ENCODE measurements at regions not wholly inside any gene's neighbourhood (a gene's known extent, or its start where the extent isn't known, plus 50 kb on each side); places are given as distances from the start of the nearest gene placed in this dataset.

GRCh38 chr10:36224431-36224985 is 582.4 kb upstream of the FZD8 start:
- DNase-seq (ENCODE audit: low spot score) = no peak

GRCh38 chr10:36221101-36221500 is 579.0 kb upstream of the FZD8 start:
- no peak for DNase-seq (ENCODE audit: low spot score)

GRCh38 chr10:36220151-36220550 is 578.1 kb upstream of the FZD8 start:
- no peak for DNase-seq (ENCODE audit: low spot score)

GRCh38 chr10:36211856-36212255 is 569.8 kb upstream of the FZD8 start:
- DNase-seq (ENCODE audit: low spot score) = no peak

- DNase-seq (ENCODE audit: low spot score) = no peak
These were observed 567.4 kb upstream of the FZD8 start for GRCh38 chr10:36209480-36209879.

GRCh38 chr10:36202881-36203280 is 560.8 kb upstream of the FZD8 start:
- no peak for DNase-seq (ENCODE audit: low spot score)

GRCh38 chr10:36200577-36200976 is 558.5 kb upstream of the FZD8 start:
- DNase-seq (ENCODE audit: low spot score) = no peak

- no peak for DNase-seq (ENCODE audit: low spot score)
These were observed 556.2 kb upstream of the FZD8 start for GRCh38 chr10:36198322-36198721.

- DNase-seq (ENCODE audit: low spot score) = no peak
These were observed 553.3 kb upstream of the FZD8 start for GRCh38 chr10:36195364-36195763.

- no peak for DNase-seq (ENCODE audit: low spot score)
These were observed 552.2 kb upstream of the FZD8 start for GRCh38 chr10:36194276-36194675.

- DNase-seq (ENCODE audit: low spot score) = no peak
These were observed 548.9 kb upstream of the FZD8 start for GRCh38 chr10:36191009-36191408.

GRCh38 chr10:36188461-36188860 is 546.4 kb upstream of the FZD8 start:
- DNase-seq (ENCODE audit: low spot score) = no peak

- no peak for DNase-seq (ENCODE audit: low spot score)
These were observed 546.0 kb upstream of the FZD8 start for GRCh38 chr10:36188080-36188453.

- no peak for DNase-seq (ENCODE audit: low spot score)
These were observed 545.4 kb upstream of the FZD8 start for GRCh38 chr10:36187380-36188079.

GRCh38 chr10:36185097-36185496 is 543.0 kb upstream of the FZD8 start:
- DNase-seq (ENCODE audit: low spot score) = no peak

GRCh38 chr10:36183726-36184125 is 541.6 kb upstream of the FZD8 start:
- no peak for DNase-seq (ENCODE audit: low spot score)

GRCh38 chr10:36183056-36183455 is 541.0 kb upstream of the FZD8 start:
- DNase-seq (ENCODE audit: low spot score) = no peak

- no peak for DNase-seq (ENCODE audit: low spot score)
These were observed 540.5 kb upstream of the FZD8 start for GRCh38 chr10:36182606-36183005.

- no peak for DNase-seq (ENCODE audit: low spot score)
These were observed 540.1 kb upstream of the FZD8 start for GRCh38 chr10:36182179-36182566.

GRCh38 chr10:36181426-36182178 is 539.5 kb upstream of the FZD8 start:
- DNase-seq (ENCODE audit: low spot score) = no peak

- DNase-seq (ENCODE audit: low spot score) = no peak
These were observed 536.5 kb upstream of the FZD8 start for GRCh38 chr10:36178616-36179015.

GRCh38 chr10:36177071-36177470 is 535.0 kb upstream of the FZD8 start:
- no peak for DNase-seq (ENCODE audit: low spot score)

- no peak for DNase-seq (ENCODE audit: low spot score)
These were observed 533.9 kb upstream of the FZD8 start for GRCh38 chr10:36175954-36176353.

- no peak for DNase-seq (ENCODE audit: low spot score)
These were observed 531.3 kb upstream of the FZD8 start for GRCh38 chr10:36173364-36173763.
